Suprapubic skin (tissue), 4 donors: ENCODE measurements at regions not wholly inside any gene's neighbourhood (a gene's known extent, or its start where the extent isn't known, plus 50 kb on each side); places are given as distances from the start of the nearest gene placed in this dataset.

Experiments used
- DNase-seq, 2 donors: peaks; one replicate each; pipeline ENCODE4 v3.0.0-alpha.2; 2019; ENCODE audit warnings: low spot score in 2 of 2
- H3K27ac ChIP-seq: fragments of 200-600 bp; sonication (generic); one replicate; pipeline ENCODE4 v1.5.1; 2019
- H3K27me3 ChIP-seq: fragments of 200-600 bp; sonication (generic); one replicate; pipeline ENCODE4 v1.5.1; 2019
- H3K36me3 ChIP-seq: fragments of 200-600 bp; sonication (generic); one replicate; pipeline ENCODE4 v1.5.1; 2019
- H3K4me1 ChIP-seq: fragments of 200-600 bp; sonication (generic); one replicate; pipeline ENCODE4 v1.5.1; 2019
- H3K4me3 ChIP-seq: fragments of 200-600 bp; sonication (generic); one replicate; pipeline ENCODE4 v1.5.1; 2019; ENCODE audit warnings: mild to moderate bottlenecking
- H3K9me3 ChIP-seq: fragments of 200-600 bp; sonication (generic); one replicate; pipeline ENCODE4 v1.5.1; 2019
- EP300 ChIP-seq: sonication (generic); formaldehyde crosslinking; IDR thresholded peaks from one replicate; pipeline ENCODE4 v1.6.1; 2017; ENCODE audit warnings: antibody characterized with exemption
- POLR2A ChIP-seq, 2 donors: fragments of 450-650 bp; IDR thresholded peaks; one replicate each; pipeline ENCODE4 v1.6.1; 2017; ENCODE audit warnings: antibody characterized with exemption in 2 of 2, mild to moderate bottlenecking in 2 of 2, moderate library complexity in 2 of 2
- POLR2AphosphoS5 ChIP-seq, 3 donors: sonication (generic); formaldehyde crosslinking; IDR thresholded peaks; one replicate each; pipeline ENCODE4 v1.6.1; 2017; ENCODE audit warnings: antibody characterized with exemption in 3 of 3
- WGBS: methylation state at CpG from one replicate; pipeline ENCODE4 v1.1.5; 2018; 5-methylcytosine and 5-hydroxymethylcytosine counted together
- TF ChIP-seq, protein P1 (sequence below), 2 donors: fragments of 200-600 bp in 1 of 2; fragments of 450-650 bp in 1 of 2; sonication (generic) in 1 of 2; IDR thresholded peaks; one replicate each; pipeline ENCODE4 v1.5.1; 2016 to 2019; ENCODE audit warnings: antibody characterized with exemption in 2 of 2, mild to moderate bottlenecking in 1 of 2, moderate library complexity in 1 of 2

DNA sequence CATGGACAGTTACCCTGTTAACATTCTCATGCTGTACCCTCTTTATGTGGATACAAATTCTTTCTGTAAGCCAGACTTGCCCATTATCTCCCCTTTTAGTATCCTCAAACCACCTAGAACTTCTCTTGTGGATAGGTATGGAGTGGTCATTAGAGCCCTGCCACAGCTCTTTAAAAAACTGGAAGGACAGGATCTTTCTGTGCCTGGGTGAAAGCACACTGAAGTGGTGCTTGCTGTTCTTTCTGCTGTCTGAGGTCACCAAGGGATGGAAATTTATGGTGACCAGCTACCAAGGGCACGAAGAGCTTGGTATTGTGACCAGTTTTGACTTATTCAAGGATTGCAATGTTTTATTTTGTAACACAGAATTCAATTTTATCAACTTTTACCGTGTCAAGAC, 344.2 kb downstream of the CBLL2 start:
- no peak for TF ChIP-seq EP300
- Histone ChIP-seq H3K9me3 (no peaks in the 10 kb centered on the region), H3K4me3 (no peak overlapping the region), H3K4me1 (no peaks in the 10 kb centered on the region), H3K36me3 (no peaks in the 10 kb centered on the region), H3K27ac (no peak overlapping the region), H3K27me3 (no peaks in the 10 kb centered on the region)
- DNase-seq, result no peak
- WGBS, result 30% methylated on average over 2 of the region's 2 CpGs

DNA sequence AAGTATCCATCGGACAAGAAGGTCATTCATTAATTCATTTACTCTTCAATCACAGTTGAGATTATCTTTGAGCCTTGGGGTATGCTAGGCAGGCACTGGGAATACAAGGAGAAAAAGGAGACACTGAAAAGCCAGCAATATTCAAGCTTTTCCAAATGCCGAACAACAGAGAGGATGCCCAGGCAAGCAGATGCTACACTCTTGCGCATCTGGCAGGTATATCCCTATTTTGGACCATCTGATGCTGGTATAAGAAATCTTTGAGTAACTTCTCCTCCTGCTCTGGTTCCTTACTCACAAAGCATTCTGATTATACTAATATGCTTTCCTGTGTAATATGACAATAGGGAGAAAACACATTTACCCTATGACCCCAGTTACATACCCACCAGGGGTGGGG, 354.9 kb downstream of the CBLL2 start:
- Histone ChIP-seq H3K4me3 (no peak overlapping the region), H3K4me1 (no peaks in the 10 kb centered on the region), H3K27me3 (no peaks in the 10 kb centered on the region), H3K36me3 (no peaks in the 10 kb centered on the region), H3K9me3 (no peaks in the 10 kb centered on the region), H3K27ac (no peak overlapping the region)
- 76% methylated on average over 3 of the region's 3 CpGs for WGBS
- TF ChIP-seq POLR2A (IDR thresholded peaks at IDR 0.05) (no peak), EP300 (no peak), POLR2AphosphoS5 (IDR thresholded peaks at IDR 0.05) (no peak)
- TF ChIP-seq, protein P1, sequence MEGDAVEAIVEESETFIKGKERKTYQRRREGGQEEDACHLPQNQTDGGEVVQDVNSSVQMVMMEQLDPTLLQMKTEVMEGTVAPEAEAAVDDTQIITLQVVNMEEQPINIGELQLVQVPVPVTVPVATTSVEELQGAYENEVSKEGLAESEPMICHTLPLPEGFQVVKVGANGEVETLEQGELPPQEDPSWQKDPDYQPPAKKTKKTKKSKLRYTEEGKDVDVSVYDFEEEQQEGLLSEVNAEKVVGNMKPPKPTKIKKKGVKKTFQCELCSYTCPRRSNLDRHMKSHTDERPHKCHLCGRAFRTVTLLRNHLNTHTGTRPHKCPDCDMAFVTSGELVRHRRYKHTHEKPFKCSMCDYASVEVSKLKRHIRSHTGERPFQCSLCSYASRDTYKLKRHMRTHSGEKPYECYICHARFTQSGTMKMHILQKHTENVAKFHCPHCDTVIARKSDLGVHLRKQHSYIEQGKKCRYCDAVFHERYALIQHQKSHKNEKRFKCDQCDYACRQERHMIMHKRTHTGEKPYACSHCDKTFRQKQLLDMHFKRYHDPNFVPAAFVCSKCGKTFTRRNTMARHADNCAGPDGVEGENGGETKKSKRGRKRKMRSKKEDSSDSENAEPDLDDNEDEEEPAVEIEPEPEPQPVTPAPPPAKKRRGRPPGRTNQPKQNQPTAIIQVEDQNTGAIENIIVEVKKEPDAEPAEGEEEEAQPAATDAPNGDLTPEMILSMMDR (IDR thresholded peaks at IDR 0.05), result no peak
- DNase-seq, result no peak

DNA sequence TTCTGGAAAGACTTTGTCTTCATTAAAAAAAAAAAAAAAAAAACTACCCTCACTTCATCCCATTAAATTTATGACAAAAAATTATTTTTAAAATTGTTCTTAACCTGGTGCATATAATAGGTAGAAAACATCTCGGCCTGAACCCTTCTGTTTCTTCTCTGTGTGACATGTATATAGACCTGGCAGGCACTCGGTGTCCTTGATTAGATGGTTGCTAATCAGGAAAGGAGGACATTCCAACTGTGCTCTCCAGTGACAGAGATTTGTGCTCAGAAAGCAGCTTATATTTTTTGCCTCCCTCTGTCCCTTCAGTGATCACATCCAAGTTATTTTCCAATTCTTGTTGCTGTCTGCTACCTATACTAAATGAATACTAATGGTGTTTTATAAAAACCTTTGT, 355.6 kb downstream of the CBLL2 start:
- no peak overlapping the region for H3K4me3 ChIP-seq
- H3K27me3 ChIP-seq, result no peaks in the 10 kb centered on the region
- TF ChIP-seq, protein P1 (IDR thresholded peaks at IDR 0.05), result no peak
- TF ChIP-seq POLR2A (IDR thresholded peaks at IDR 0.05), result no peak
- no peak for TF ChIP-seq POLR2AphosphoS5 (IDR thresholded peaks at IDR 0.05)
- no peak for TF ChIP-seq EP300
- DNase-seq, result no peak
- no peaks in the 10 kb centered on the region for H3K9me3 ChIP-seq
- no peaks in the 10 kb centered on the region for H3K4me1 ChIP-seq
- H3K36me3 ChIP-seq, result no peaks in the 10 kb centered on the region
- no peak overlapping the region for H3K27ac ChIP-seq
- WGBS, result 67% methylated on average over 2 of the region's 2 CpGs

DNA sequence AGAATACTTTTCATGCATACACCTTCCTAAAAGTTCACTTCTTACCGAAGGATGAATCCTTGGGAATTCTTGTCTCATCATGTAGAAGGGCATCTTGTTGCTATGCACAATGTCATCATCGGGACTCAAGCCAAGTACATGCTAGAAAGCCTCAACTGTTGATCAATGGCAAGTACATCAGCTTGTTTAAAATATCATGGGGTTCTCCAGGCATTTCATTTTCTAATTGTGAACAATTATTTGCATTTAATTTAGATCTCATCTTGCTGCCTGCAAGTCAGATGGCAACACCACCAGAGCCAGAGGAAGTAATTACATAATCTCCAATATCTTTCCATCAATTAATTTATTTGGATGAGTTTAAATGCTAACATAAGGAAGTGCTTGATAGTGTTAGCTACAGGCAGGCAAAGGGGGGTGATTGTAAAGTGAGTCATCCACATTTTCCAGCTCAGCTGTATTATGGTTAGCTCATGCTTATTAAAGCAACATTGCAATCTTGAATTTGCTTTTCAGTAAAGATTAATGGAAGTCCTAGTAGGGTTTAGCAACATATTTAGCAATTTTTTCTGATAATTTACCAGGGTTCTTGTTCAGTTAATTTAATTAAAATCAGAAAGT, 356.5 kb downstream of the CBLL2 start:
- Histone ChIP-seq H3K9me3 (no peaks in the 10 kb centered on the region), H3K27me3 (no peaks in the 10 kb centered on the region), H3K4me1 (no peaks in the 10 kb centered on the region), H3K36me3 (no peaks in the 10 kb centered on the region), H3K4me3 (no peak overlapping the region), H3K27ac (no peak overlapping the region)
- DNase-seq, result no peak
- WGBS, result 40% methylated on average over 2 of the region's 2 CpGs
- TF ChIP-seq, protein P1 (IDR thresholded peaks at IDR 0.05), result no peak
- TF ChIP-seq POLR2A (IDR thresholded peaks at IDR 0.05), result no peak
- TF ChIP-seq POLR2AphosphoS5 (IDR thresholded peaks at IDR 0.05), result no peak
- TF ChIP-seq EP300, result no peak

DNA sequence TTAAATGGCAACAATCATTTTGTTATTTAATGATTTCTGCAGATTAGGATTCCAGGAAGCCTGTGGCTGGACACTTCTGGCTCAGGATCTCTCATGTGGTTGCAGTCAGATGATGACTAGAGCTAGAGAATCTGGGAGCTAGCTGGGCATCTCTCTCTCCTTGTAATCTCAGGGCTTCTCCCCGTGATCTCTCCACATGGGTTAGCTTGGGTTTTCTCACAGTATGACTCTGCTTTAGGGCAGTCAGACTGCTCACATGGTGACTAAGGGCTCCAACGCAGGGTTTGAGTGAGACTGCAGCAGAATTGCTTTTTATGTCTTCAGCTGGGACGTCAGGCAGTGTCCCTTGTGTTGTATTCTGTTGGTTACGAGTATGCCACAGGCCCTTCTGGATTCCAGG, 361.4 kb downstream of the CBLL2 start:
- WGBS, result 41% methylated on average over 4 of the region's 4 CpGs

More for the DNA sequence above, 361.4 kb downstream of the CBLL2 start:
- TF ChIP-seq POLR2AphosphoS5 (IDR thresholded peaks at IDR 0.05) (no peak), EP300 (no peak), POLR2A (IDR thresholded peaks at IDR 0.05) (no peak)
- TF ChIP-seq, protein P1 (IDR thresholded peaks at IDR 0.05), result no peak
- Histone ChIP-seq H3K4me1 (no peaks in the 10 kb centered on the region), H3K27me3 (no peaks in the 10 kb centered on the region), H3K27ac (no peak overlapping the region), H3K9me3 (no peaks in the 10 kb centered on the region), H3K36me3 (no peaks in the 10 kb centered on the region), H3K4me3 (no peak overlapping the region)
- no peak for DNase-seq
